ENCODE measurements at regions not wholly inside any gene's neighbourhood (a gene's known extent, or its start where the extent isn't known, plus 50 kb on each side); places are given as distances from the start of the nearest gene placed in this dataset.
"Not testable (repeated sequence)": the region's sequence is repeated elsewhere in the genome, so short reads cannot be mapped to it uniquely, and the experiment has no call there.

DNA sequence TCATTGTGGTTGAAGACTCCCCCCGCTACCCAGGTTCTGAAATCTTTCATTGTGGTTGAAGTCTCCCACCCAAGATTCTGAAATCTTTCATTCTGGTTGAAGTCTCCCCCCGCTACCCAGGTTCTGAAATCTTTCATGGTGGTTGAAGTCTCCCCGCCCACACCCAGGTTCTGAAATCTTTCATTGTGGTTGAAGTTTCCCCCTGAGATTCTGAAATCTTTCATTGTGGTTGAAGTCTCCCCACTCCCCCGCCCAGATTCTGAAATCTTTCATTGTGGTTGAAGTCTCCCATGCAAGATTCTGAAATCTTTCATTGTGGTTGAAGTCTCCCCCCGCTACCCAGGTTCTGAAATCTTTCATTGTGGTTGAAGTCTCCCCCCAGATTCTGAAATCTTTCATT, 916.0 kb downstream of the BRD1 start:
- H3K36me3 Mint-ChIP-seq (ENCODE audit: insufficient read depth in 2 of 2): peaks cover 2 to 11% of the 10 kb centered on the region in 2 donors
- not testable (repeated sequence) for H3K4me1 Mint-ChIP-seq (ENCODE audit: low read depth); ATAC-seq (replicated peaks in 1 of 2); H3K9me3 Mint-ChIP-seq; H3K4me3 Mint-ChIP-seq
- DNase-seq: peak; percentile 34 to 54
- H3K27me3 Mint-ChIP-seq (ENCODE audit: low read depth): peaks cover 49% of the 10 kb centered on the region
- H3K27ac Mint-ChIP-seq: peak overlapping the region; percentile 46

DNA sequence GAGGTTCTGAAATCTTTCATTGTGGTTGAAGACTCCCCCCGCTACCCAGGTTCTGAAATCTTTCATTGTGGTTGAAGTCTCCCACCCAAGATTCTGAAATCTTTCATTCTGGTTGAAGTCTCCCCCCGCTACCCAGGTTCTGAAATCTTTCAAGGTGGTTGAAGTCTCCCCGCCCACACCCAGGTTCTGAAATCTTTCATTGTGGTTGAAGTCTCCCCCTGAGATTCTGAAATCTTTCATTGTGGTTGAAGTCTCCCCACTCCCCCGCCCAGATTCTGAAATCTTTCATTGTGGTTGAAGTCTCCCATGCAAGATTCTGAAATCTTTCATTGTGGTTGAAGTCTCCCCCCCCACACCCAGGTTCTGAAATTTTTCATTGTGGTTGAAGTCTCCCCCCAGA, 916.6 kb downstream of the BRD1 start:
- DNase-seq: peak; percentile 21 to 52
- Mint-ChIP-seq H3K27me3 (ENCODE audit: low read depth) (peaks cover 54% of the 10 kb centered on the region), H3K36me3 (ENCODE audit: insufficient read depth in 2 of 2) (peaks cover 2 to 11% of the 10 kb centered on the region in 2 donors), H3K27ac (peak overlapping the region; percentile 50)
- not testable (repeated sequence) for ATAC-seq (replicated peaks in 1 of 2); H3K4me3 Mint-ChIP-seq; H3K9me3 Mint-ChIP-seq; H3K4me1 Mint-ChIP-seq (ENCODE audit: low read depth)

DNA sequence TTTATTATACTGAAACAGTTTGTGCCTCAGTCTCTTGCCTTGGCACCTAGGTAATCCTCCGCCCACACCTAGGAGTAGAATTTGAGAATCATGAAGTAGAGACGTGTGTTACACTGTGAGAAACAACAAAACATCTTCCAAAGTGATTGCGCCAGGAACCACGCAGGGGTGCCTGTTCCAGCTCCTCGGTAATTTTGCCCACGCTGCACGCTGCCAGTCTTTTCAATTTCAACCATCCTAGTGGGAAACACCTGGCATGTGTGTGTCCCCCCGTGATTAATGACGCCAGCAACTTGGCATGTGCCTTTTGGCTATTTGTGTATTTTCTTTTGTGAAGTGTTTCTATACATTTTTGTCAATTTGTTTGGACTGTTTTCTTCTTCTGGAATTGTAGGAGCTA, 919.1 kb downstream of the BRD1 start:
- ATAC-seq (replicated peaks in 1 of 2) (no peak), DNase-seq (no peak)
- Mint-ChIP-seq H3K4me3 (no peak overlapping the region), H3K27ac (no peak overlapping the region), H3K27me3 (ENCODE audit: low read depth) (peaks cover 44% of the 10 kb centered on the region), H3K4me1 (ENCODE audit: low read depth) (peaks cover 7% of the 10 kb centered on the region), H3K9me3 (peaks cover 3 to 4% of the 10 kb centered on the region in 2 donors), H3K36me3 (ENCODE audit: insufficient read depth in 2 of 2) (peaks cover 0 to 6% of the 10 kb centered on the region in 2 donors)

DNA sequence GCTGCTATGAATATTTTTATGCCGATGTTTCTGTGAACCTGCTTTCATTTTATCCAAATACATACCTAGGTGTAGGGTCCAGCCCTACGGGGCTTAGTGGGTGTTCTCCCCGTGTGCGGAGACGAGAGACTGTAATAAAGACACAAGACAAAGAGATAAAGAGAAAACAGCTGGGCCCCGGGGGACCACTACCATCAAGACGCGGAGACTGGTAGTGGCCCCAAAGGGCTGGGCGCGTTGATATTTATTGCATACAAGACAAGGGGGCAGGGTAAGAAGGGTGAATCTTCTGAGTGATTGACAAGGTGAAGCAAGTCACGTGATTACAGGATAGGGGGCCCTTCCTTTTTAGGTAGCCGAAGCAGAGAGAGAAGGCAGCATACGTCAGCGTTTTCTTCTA, 920.1 kb downstream of the BRD1 start:
- peaks cover 0 to 3% of the 10 kb centered on the region in 2 donors for H3K9me3 Mint-ChIP-seq
- H3K27ac Mint-ChIP-seq: no peak overlapping the region
- H3K4me1 Mint-ChIP-seq (ENCODE audit: low read depth): no peaks in the 10 kb centered on the region
- DNase-seq (no peak), ATAC-seq (replicated peaks in 1 of 2) (no peak)
- no peak overlapping the region for H3K4me3 Mint-ChIP-seq
- H3K36me3 Mint-ChIP-seq (ENCODE audit: insufficient read depth in 2 of 2): no peaks in the 10 kb centered on the region
- H3K27me3 Mint-ChIP-seq (ENCODE audit: low read depth): peaks cover 44% of the 10 kb centered on the region

DNA sequence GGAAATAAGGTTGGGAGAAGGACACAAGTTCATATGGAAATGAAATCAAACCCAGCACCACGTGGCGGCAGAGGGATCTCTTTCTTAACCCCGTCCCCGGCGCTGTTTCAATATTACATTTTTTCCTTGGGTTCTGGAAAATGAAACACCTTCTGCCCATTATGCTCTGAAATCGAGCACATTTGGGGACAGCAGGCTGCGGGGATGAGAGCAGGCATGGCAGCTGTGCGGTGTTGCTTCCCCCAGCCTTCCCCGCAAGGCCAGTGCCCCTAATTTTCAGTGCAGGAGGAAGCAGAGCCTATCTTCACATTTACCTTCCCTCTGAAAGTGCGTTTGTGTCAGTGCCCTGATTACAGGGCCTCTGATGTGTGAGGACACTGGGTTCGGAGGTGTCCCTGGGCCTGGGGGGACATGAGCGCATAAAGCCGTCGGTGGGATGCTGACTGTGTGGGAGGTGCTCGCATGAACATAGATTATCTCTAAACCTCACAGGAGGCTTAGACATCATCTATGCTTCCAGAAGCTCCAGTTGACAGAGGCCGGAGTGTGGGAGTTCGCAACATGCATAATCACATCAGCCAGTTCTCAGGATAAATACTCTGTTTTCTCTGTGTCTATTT, 921.3 kb downstream of the BRD1 start:
- no peak for ATAC-seq (replicated peaks in 1 of 2)
- H3K27me3 Mint-ChIP-seq (ENCODE audit: low read depth): peaks cover 44% of the 10 kb centered on the region
- no peaks in the 10 kb centered on the region for H3K4me1 Mint-ChIP-seq (ENCODE audit: low read depth)
- H3K4me3 Mint-ChIP-seq: no peak overlapping the region
- no peaks in the 10 kb centered on the region for H3K36me3 Mint-ChIP-seq (ENCODE audit: insufficient read depth in 2 of 2)
- no peak for DNase-seq
- H3K27ac Mint-ChIP-seq: no peak overlapping the region
- H3K9me3 Mint-ChIP-seq: peaks cover 0 to 3% of the 10 kb centered on the region in 2 donors

DNA sequence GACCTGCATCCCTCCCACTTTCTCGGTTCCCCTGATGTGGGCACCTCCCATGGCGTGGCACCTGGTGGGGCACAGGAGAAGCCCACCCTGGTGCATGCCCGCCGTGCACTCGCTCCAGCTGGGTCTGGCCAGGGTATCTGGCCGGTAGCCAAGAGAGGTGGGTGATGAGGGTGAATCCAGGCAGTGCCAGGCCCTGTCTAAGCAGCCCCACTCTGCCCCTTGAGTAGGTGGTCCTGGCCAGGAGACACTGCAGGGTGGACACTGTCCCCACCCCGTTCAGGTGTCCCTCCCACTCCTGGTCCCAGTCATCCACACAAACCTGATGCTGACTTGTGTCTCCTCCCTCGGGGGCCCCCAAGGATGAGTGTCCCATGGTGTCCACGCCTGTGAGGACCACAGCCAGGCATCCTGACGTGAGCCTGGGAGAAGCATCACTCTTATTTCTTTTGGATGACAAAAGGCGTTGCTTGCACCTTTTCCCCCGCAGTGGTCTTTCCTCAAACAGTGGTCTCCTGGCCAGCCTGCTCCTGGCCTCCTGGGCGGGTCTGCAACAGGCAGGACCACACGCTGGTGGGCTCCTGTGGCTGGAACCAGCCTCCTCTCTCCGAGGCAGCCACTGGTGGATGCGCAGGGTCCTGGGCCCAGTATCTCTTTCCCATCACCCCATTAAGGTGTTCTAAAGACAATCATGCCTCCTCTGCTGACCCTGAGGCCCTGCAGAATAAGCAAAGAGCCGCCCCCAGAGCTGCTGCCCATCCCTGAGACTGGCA, 922.3 kb downstream of the BRD1 start:
- peaks cover 46% of the 10 kb centered on the region for H3K27me3 Mint-ChIP-seq (ENCODE audit: low read depth)
- no peak overlapping the region for H3K4me3 Mint-ChIP-seq
- H3K4me1 Mint-ChIP-seq (ENCODE audit: low read depth): no peaks in the 10 kb centered on the region
- ATAC-seq (replicated peaks in 1 of 2) (no peak), DNase-seq (no peak)
- H3K9me3 Mint-ChIP-seq: peaks cover 0 to under 1% of the 10 kb centered on the region in 2 donors
- H3K36me3 Mint-ChIP-seq (ENCODE audit: insufficient read depth in 2 of 2): no peaks in the 10 kb centered on the region
- H3K27ac Mint-ChIP-seq: no peak overlapping the region

DNA sequence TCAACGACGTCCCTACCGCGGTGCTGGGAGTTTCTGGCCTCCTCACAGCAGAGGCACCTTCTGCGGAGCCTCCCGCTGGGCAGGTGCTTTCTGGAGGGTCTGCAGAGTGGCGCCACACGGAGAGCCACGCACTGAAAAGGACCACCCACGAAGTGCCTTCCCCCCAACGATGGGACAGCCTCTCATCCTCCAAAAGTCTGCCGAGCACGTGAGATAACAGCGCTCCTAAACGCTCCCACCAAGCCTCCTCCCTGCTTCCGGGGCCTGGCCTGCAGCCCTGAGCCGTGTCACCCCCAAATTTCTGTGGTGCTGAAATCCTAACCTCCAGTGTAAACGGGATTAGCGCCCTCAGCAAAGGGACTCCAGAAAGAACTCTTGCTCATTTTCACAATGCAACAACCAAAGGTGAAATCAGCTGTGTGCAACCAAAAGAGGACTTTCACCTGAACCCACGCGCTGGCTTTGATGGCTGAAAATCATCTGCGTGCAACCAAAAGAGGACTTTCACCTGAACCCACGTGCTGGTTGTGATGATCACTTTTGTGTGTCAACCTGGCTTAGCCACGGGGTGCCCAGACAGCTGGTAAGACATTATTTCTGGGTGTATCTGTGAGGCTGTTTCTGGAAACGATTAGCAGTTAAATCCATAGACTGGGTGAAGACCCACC, 924.6 kb downstream of the BRD1 start:
- Mint-ChIP-seq H3K4me1 (ENCODE audit: low read depth) (no peaks in the 10 kb centered on the region), H3K27ac (no peak overlapping the region), H3K36me3 (ENCODE audit: insufficient read depth in 2 of 2) (no peaks in the 10 kb centered on the region), H3K9me3 (no peaks in the 10 kb centered on the region), H3K4me3 (no peak overlapping the region), H3K27me3 (ENCODE audit: low read depth) (peaks cover 36% of the 10 kb centered on the region)
- no peak for ATAC-seq (replicated peaks in 1 of 2)
- no peak for DNase-seq

DNA sequence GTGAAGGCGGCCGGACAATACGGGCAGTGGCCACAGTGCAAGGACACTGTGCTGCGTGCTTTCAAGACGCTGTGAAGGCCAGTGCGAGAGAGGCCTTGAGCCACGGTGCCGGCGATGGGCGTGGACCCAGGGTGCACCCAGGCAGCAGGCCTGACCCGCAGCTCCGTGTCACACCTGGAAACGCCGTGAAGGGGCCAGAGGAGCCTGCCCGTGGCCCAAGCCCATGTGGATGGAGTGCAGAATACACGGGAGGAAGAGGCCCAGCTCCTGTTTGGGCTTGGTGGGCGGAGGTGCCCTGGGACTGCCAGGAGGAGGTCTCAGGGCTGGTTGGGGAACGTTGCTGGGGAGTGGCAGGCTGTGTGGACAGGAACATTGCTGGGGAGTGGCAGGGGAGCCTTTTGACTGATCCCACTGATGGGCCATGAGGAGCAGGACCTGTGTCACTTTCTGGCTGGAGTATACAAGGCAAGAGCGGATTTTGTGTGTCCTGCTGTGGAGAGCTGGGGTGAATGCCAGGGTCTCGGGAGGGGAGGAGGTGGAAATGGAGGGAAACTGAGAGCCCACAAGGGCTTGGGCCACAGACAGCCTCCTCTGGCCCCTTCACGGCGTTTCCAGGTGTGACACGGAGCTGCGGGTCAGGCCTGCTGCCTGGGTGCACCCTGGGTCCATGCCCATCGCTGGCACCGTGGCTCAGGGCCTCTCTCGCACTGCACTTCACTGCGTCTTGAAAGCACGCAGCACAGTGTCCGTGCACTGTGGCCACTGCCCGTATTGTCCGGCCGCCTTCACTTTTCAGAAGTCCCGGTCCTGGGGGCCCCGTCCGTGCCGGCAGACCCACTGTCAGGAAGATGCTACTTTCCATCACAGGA, 925.4 kb downstream of the BRD1 start:
- Mint-ChIP-seq H3K9me3 (no peaks in the 10 kb centered on the region), H3K36me3 (ENCODE audit: insufficient read depth in 2 of 2) (no peaks in the 10 kb centered on the region), H3K27me3 (ENCODE audit: low read depth) (peaks cover 31% of the 10 kb centered on the region), H3K4me3 (no peak overlapping the region), H3K27ac (no peak overlapping the region), H3K4me1 (ENCODE audit: low read depth) (no peaks in the 10 kb centered on the region)
- no peak for ATAC-seq (replicated peaks in 1 of 2)
- DNase-seq: no peak

DNA sequence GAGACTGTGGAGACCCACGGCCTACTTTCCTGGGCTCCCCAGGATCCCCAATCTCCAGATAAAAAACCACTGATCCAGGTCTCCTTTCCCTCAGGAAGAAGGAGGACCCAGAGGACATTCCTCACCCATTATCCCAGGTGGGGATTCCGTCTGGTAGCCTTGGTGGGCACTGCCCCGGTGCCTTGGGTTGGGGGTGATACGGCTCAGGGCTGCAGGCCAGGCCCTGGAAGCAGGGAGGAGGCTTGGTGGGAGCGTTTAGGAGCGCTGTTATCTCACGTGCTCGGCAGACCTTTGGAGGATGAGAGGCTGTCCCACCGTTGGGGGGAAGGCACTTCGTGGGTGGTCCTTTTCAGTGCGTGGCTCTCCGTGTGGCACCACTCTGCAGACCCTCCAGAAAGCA, 926.3 kb downstream of the BRD1 start:
- H3K9me3 Mint-ChIP-seq: no peaks in the 10 kb centered on the region
- ATAC-seq (replicated peaks in 1 of 2) (no peak), DNase-seq (no peak)
- H3K36me3 Mint-ChIP-seq (ENCODE audit: insufficient read depth in 2 of 2): no peaks in the 10 kb centered on the region
- H3K27me3 Mint-ChIP-seq (ENCODE audit: low read depth): peaks cover 25% of the 10 kb centered on the region
- no peak overlapping the region for H3K27ac Mint-ChIP-seq
- H3K4me3 Mint-ChIP-seq: no peak overlapping the region
- no peaks in the 10 kb centered on the region for H3K4me1 Mint-ChIP-seq (ENCODE audit: low read depth)

DNA sequence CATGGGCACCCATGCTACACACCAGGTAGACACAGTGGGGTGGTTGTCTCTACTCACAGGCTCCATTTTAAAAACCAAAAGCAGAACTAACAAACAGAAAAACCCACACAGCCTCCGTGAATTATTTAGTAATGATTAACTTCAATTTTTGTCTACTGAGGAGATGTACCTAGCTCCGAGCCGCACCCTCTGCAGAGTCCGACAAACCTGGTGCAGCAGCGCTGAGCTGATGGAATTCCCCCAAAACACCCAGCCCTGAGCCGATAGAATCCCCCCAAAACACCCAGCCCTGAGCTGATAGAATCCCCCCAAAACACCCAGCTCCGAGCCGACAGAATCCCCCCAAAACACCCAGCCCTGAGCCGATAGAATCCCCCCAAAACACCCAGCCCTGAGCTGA, 927.0 kb downstream of the BRD1 start:
- no peak for ATAC-seq (replicated peaks in 1 of 2)
- Mint-ChIP-seq H3K4me1 (ENCODE audit: low read depth) (no peaks in the 10 kb centered on the region), H3K4me3 (no peak overlapping the region), H3K27me3 (ENCODE audit: low read depth) (peaks cover 22% of the 10 kb centered on the region), H3K9me3 (no peaks in the 10 kb centered on the region), H3K36me3 (ENCODE audit: insufficient read depth in 2 of 2) (no peaks in the 10 kb centered on the region), H3K27ac (no peak overlapping the region)
- DNase-seq: no peak

DNA sequence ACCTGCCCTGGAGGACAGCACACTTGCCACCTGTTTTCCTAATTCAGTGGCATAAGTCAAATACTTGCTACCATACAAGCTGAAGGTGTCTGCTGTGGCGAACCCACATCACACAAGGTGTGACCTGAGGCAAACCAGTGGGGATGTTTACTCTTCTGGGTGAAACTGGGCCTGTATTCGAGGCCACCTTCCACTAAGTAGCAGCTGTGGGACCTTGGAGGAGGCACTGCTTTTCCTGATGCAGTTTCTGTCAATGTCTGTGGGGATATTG, 927.4 kb downstream of the BRD1 start:
- Mint-ChIP-seq H3K27ac (no peak overlapping the region), H3K36me3 (ENCODE audit: insufficient read depth in 2 of 2) (no peaks in the 10 kb centered on the region)

DNA sequence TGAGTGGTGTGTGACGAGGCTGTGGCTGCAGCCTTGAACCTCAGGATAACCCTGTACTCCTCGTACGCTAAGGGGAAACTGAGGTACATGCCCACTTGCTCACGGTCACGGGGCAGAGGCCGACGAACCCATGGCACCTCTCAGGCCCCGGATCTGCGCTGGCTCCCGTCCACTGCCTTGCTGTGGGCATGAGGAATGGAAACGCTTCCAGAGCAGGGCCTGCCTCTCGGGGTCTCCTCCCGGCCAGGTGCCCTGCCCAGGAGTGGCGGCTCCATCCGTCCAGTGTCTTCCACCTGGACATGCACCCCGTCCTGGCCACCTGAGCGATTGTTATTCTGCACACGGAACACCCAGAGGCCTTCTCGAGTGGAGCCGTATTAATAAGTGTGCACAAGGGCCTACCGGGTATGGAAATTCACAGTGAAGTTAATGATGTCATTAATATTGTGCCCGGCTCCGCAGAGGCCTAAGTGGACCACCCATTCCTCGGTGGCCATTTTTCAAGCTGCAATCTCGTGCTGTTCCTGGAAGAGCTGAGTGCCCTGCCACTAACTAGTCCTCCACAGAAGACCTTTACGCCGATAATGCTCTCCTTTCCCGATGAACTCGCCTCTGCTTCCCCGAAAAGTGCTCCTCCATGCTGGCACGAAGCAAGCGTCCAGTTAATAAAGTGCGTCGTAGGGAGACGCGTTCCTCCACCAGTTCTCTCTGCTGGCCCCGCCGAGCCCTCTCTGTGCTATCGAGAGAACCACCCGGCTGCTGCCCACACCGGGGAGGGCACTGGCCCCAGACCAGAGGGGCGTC, 927.9 kb downstream of the BRD1 start:
- Mint-ChIP-seq H3K4me1 (ENCODE audit: low read depth) (no peaks in the 10 kb centered on the region), H3K27ac (no peak overlapping the region), H3K4me3 (no peak overlapping the region), H3K9me3 (no peaks in the 10 kb centered on the region), H3K27me3 (ENCODE audit: low read depth) (peaks cover 17% of the 10 kb centered on the region), H3K36me3 (ENCODE audit: insufficient read depth in 2 of 2) (no peaks in the 10 kb centered on the region)
- ATAC-seq (replicated peaks in 1 of 2): no peak
- DNase-seq: no peak

More for the DNA sequence above, 927.4 kb downstream of the BRD1 start:
- Mint-ChIP-seq H3K27me3 (ENCODE audit: low read depth) (peaks cover 22% of the 10 kb centered on the region), H3K9me3 (no peaks in the 10 kb centered on the region), H3K4me1 (ENCODE audit: low read depth) (no peaks in the 10 kb centered on the region), H3K4me3 (no peak overlapping the region)
- ATAC-seq (replicated peaks in 1 of 2) (no peak), DNase-seq (no peak)
